H1 (cell line): ENCODE measurements at regions not wholly inside any gene's neighbourhood (a gene's known extent, or its start where the extent isn't known, plus 50 kb on each side); places are given as distances from the start of the nearest gene placed in this dataset.

Experiments used
- CTCF ChIA-PET: fragments of 300-600 bp; sonication (Branson Sonifier 250); formaldehyde crosslinking; loops from one replicate; lab custom pipeline; 2021; ENCODE audit not compliant: partially characterized antibody; lab: Charles Lee
- POLR2A ChIA-PET: fragments of 300-600 bp; sonication (Branson Sonifier 250); formaldehyde crosslinking; loops from one replicate; lab custom pipeline; 2021; ENCODE audit warnings: inconsistent platforms; ENCODE audit not compliant: partially characterized antibody; lab: Charles Lee
- DNase-seq, 2 experiments: peaks; one replicate each; pipeline versions ENCODE4 v3.0.0 to v3.0.0-alpha.2; 2010 to 2022; ENCODE audit warnings: low spot score in 2 of 2, low read depth in 1 of 2, mixed read lengths in 1 of 2
- FAIRE-seq: peaks from 2 replicates; lab custom pipeline; 2011; peaks lifted over from hg19 to GRCh38; lab: Jason Lieb, UNC
- H2AFZ ChIP-seq: 2 replicates; pipeline ENCODE4 v1.8.1; 2012; ENCODE audit warnings: low read length, inconsistent platforms
- H2AK5ac ChIP-seq: 2 replicates; pipeline ENCODE4 v1.6.1; 2013; ENCODE audit warnings: low read depth, low read length
- H2BK120ac ChIP-seq: replicated peaks from 2 replicates; pipeline ENCODE3; 2013; ENCODE audit warnings: low read depth, low read length, inconsistent platforms
- H2BK12ac ChIP-seq: 2 replicates; pipeline ENCODE4 v1.6.1; 2013; ENCODE audit warnings: low read depth, low read length
- H2BK15ac ChIP-seq: 2 replicates; pipeline ENCODE4 v1.6.1; 2013; ENCODE audit warnings: low read length
- H2BK20ac ChIP-seq: 2 replicates; pipeline ENCODE4 v1.6.1; 2013; ENCODE audit warnings: low read length
- H2BK5ac ChIP-seq: 2 replicates; pipeline ENCODE4 v1.6.1; 2013; ENCODE audit warnings: low read depth, low read length
- H3K14ac ChIP-seq: 2 replicates; pipeline ENCODE4 v1.6.1; 2013; ENCODE audit warnings: inconsistent platforms; ENCODE audit not compliant: insufficient read length
- H3K18ac ChIP-seq: 2 replicates; pipeline ENCODE4 v1.6.1; 2013; ENCODE audit warnings: low read length; ENCODE audit errors: extremely low read depth
- H3K23ac ChIP-seq: 2 replicates; pipeline ENCODE4 v1.6.1; 2013; ENCODE audit warnings: inconsistent platforms; ENCODE audit not compliant: insufficient read length
- H3K23me2 ChIP-seq: 2 replicates; pipeline ENCODE4 v1.6.1; 2013; ENCODE audit warnings: low read depth, low read length
- H3K27ac ChIP-seq: 2 replicates; pipeline ENCODE4 v1.6.1; 2011; ENCODE audit warnings: low read depth, low read length, inconsistent platforms
- H3K27me3 ChIP-seq, 4 experiments: replicated peaks in 1 of 4; 1 replicate in 1 of 4; 2 replicates in 3 of 4; pipeline versions ENCODE4 v1.6.1 to v1.8.1; 2011 to 2013; ENCODE audit warnings: low read length in 3 of 4, mild to moderate bottlenecking in 3 of 4, inconsistent platforms in 2 of 4, mixed read lengths in 2 of 4, moderate library complexity in 1 of 4; ENCODE audit not compliant: control insufficient read depth in 3 of 4, insufficient read depth in 3 of 4; ENCODE audit errors: extremely low read depth in 1 of 4
- H3K36me3 ChIP-seq, 4 experiments: 2 replicates each; pipeline versions ENCODE4 v1.6.1 to v1.8.1; 2011 to 2013; ENCODE audit warnings: mild to moderate bottlenecking in 4 of 4, low read length in 3 of 4, moderate library complexity in 2 of 4, control low read depth in 1 of 4, inconsistent platforms in 1 of 4; ENCODE audit not compliant: insufficient read depth in 4 of 4, control insufficient read depth in 2 of 4
- H3K4ac ChIP-seq: replicated peaks from 2 replicates; pipeline ENCODE3; 2013; ENCODE audit warnings: low read length, low read depth, mixed read lengths, inconsistent platforms; ENCODE audit not compliant: insufficient read length
- H3K4me1 ChIP-seq, 4 experiments: replicated peaks in 1 of 4; 1 replicate in 1 of 4; 2 replicates in 3 of 4; pipeline versions ENCODE4 v1.6.1 to v1.8.1; 2011 to 2013; ENCODE audit warnings: low read length in 3 of 4, inconsistent platforms in 2 of 4, mixed read lengths in 1 of 4; ENCODE audit not compliant: insufficient read depth in 4 of 4, control insufficient read depth in 3 of 4
- H3K4me2 ChIP-seq, 2 experiments: 2 replicates each; pipeline versions ENCODE4 v1.6.1 to v1.8.1; 2011 to 2013; ENCODE audit warnings: low read depth in 2 of 2, low read length in 2 of 2, control low read depth in 1 of 2, inconsistent platforms in 1 of 2, mild to moderate bottlenecking in 1 of 2; ENCODE audit not compliant: insufficient read depth in 1 of 2
- H3K4me3 ChIP-seq, 4 experiments: fragments of 200-600, 300-600 bp in 1 of 4; sonication (generic), shearing (Covaris generic), sonication (Bioruptor Twin) in 1 of 4; 2 replicates each; pipeline versions ENCODE4 v1.5.1 to v1.8.1; 2011 to 2016; ENCODE audit warnings: low read length in 4 of 4, low read depth in 3 of 4, control low read depth in 2 of 4, inconsistent platforms in 2 of 4, mild to moderate bottlenecking in 2 of 4, mixed read lengths in 1 of 4, moderate library complexity in 1 of 4; ENCODE audit not compliant: insufficient read depth in 2 of 4; ENCODE audit errors: extremely low read depth in 1 of 4
- H3K56ac ChIP-seq: replicated peaks from 2 replicates; pipeline ENCODE3; 2013; ENCODE audit warnings: low read depth, mild to moderate bottlenecking, mixed read lengths, low read length, inconsistent platforms; ENCODE audit not compliant: insufficient read length
- H3K79me1 ChIP-seq: 2 replicates; pipeline ENCODE4 v1.6.1; 2013; ENCODE audit warnings: low read depth, low read length, control low read depth
- H3K79me2 ChIP-seq, 2 experiments: 2 replicates each; pipeline versions ENCODE4 v1.6.1 to v1.8.1; 2012 to 2013; ENCODE audit warnings: low read length in 2 of 2, mild to moderate bottlenecking in 2 of 2, inconsistent platforms in 1 of 2; ENCODE audit not compliant: insufficient read depth in 2 of 2, control insufficient read depth in 1 of 2
- H3K9ac ChIP-seq, 4 experiments: replicated peaks in 1 of 4; 1 replicate in 1 of 4; 2 replicates in 3 of 4; pipeline versions ENCODE4 v1.6.1 to v1.8.1; 2011 to 2013; ENCODE audit warnings: low read depth in 3 of 4, low read length in 3 of 4, control low read depth in 2 of 4, mild to moderate bottlenecking in 2 of 4, moderate library complexity in 2 of 4, inconsistent platforms in 1 of 4; ENCODE audit errors: extremely low read depth in 1 of 4
- H3K9me3 ChIP-seq, 2 experiments: 2 replicates each; pipeline versions ENCODE4 v1.6.1 to v1.8.1; 2012 to 2013; ENCODE audit warnings: mild to moderate bottlenecking in 2 of 2, moderate library complexity in 2 of 2, control low read depth in 1 of 2, inconsistent platforms in 1 of 2, low read depth in 1 of 2, low read length in 1 of 2, mixed read lengths in 1 of 2; ENCODE audit not compliant: insufficient read depth in 2 of 2
- H4K20me1 ChIP-seq, 2 experiments: replicated peaks in 1 of 2; 2 replicates each; pipeline versions ENCODE3 to v1.8.1; 2011 to 2013; ENCODE audit warnings: inconsistent platforms in 2 of 2, low read length in 2 of 2, mild to moderate bottlenecking in 1 of 2; ENCODE audit not compliant: insufficient read depth in 2 of 2, control insufficient read depth in 1 of 2
- H4K5ac ChIP-seq: 2 replicates; pipeline ENCODE4 v1.6.1; 2013; ENCODE audit warnings: low read length, low read depth, mixed read lengths, inconsistent platforms; ENCODE audit not compliant: insufficient read length
- H4K8ac ChIP-seq: 2 replicates; pipeline ENCODE4 v1.8.0; 2013; ENCODE audit warnings: mild to moderate bottlenecking, moderate library complexity, low read length, inconsistent platforms; ENCODE audit not compliant: insufficient read depth; ENCODE audit errors: extremely low read depth
- H4K91ac ChIP-seq: replicated peaks from 2 replicates; pipeline ENCODE3; 2013; ENCODE audit warnings: low read length, mixed read lengths, inconsistent platforms; ENCODE audit not compliant: insufficient read length
- ATF2 ChIP-seq: IDR thresholded peaks from 2 replicates; pipeline ENCODE4 v1.6.1; 2012; ENCODE audit warnings: low read length, inconsistent platforms
- BCL11A ChIP-seq, 2 experiments: IDR thresholded peaks; one replicate each; pipeline ENCODE4 v1.6.1; 2011; ENCODE audit warnings: low read depth in 2 of 2, low read length in 2 of 2, mild to moderate bottlenecking in 2 of 2
- BRCA1 ChIP-seq: IDR thresholded peaks from 2 replicates; pipeline ENCODE4 v1.6.1; 2012; ENCODE audit warnings: low read depth, low read length, improper control_type of control experiment
- E2F6 ChIP-seq: IDR thresholded peaks from 2 replicates; pipeline ENCODE4 v1.6.1; 2012; ENCODE audit warnings: inconsistent platforms
- FOSL1 ChIP-seq: IDR thresholded peaks from 2 replicates; pipeline ENCODE4 v1.6.1; 2011; ENCODE audit warnings: mild to moderate bottlenecking, low read depth, low read length, moderate library complexity; ENCODE audit not compliant: insufficient read depth
- GTF2F1 ChIP-seq: IDR thresholded peaks from 2 replicates; pipeline ENCODE4 v1.6.1; 2012; ENCODE audit warnings: low read depth, low read length, improper control_type of control experiment, borderline replicate concordance
- PHF8 ChIP-seq: fragments of 200-600 bp; sonication (generic); conservative IDR thresholded peaks from 2 replicates; pipeline ENCODE4 v1.7.1; 2012; ENCODE audit warnings: low read depth, mild to moderate bottlenecking, inconsistent platforms, low read length, moderate library complexity
- POU5F1 ChIP-seq: IDR thresholded peaks from 2 replicates; pipeline ENCODE4 v1.6.1; 2011; ENCODE audit warnings: low read depth, mild to moderate bottlenecking, low read length, moderate library complexity
- SIX5 ChIP-seq: IDR thresholded peaks from 2 replicates; pipeline ENCODE4 v1.6.1; 2011; ENCODE audit warnings: mild to moderate bottlenecking, low read depth, low read length
- SUZ12 ChIP-seq: fragments of 200-600 bp; sonication (generic); IDR thresholded peaks from 2 replicates; pipeline ENCODE4 v1.6.1; 2012; ENCODE audit warnings: mild to moderate bottlenecking, inconsistent platforms, low read length, moderate library complexity, mixed read lengths
- USF2 ChIP-seq: IDR thresholded peaks from 2 replicates; pipeline ENCODE4 v1.6.1; 2011; ENCODE audit warnings: low read length, improper control_type of control experiment
- ZNF274 ChIP-seq: IDR thresholded peaks from 2 replicates; pipeline ENCODE4 v1.7.0; 2012; ENCODE audit warnings: low read length, borderline replicate concordance; ENCODE audit errors: extremely low read depth
- WGBS, 2 experiments: shearing (Covaris generic) in 1 of 2; methylation state at CpG; one replicate each; pipeline versions ENCODE4 v1.1.6 to v1.1.7; 2013 to 2015; ENCODE audit warnings: low lambda C conversion rate in 2 of 2, mixed read lengths in 2 of 2, inconsistent platforms in 1 of 2, low coverage in 1 of 2, missing lambda C conversion rate in 1 of 2; ENCODE audit not compliant: insufficient replicate concordance in 2 of 2, insufficient coverage in 1 of 2, insufficient read length in 1 of 2; ENCODE audit errors: extremely low coverage in 1 of 2, missing lambda C conversion rate in 1 of 2; 5-methylcytosine and 5-hydroxymethylcytosine counted together

GRCh38 chr21:16418642-16419041, 688.9 kb downstream of the USP25 start:
- no peak overlapping the region for H3K4ac ChIP-seq
- 0 out of 2 replicates have a peak overlapping the region, but pooled peaks have one; percentile 47 for H2AFZ ChIP-seq
- H3K4me2 ChIP-seq, result no peak overlapping the region
- no peaks in the 10 kb centered on the region for H3K79me2 ChIP-seq
- peak; percentile 7 for FAIRE-seq
- H3K23ac ChIP-seq, result no peak overlapping the region
- no peak overlapping the region for H2AK5ac ChIP-seq
- no peak overlapping the region for H4K5ac ChIP-seq
- no peak overlapping the region for H3K14ac ChIP-seq
- H3K4me3 ChIP-seq, result no peak overlapping the region
- no peak overlapping the region for H2BK12ac ChIP-seq
- 95% methylated on average over 5 of the region's 5 CpGs; no CpG with 5 or more reads in 1 of the 2 experiments for WGBS, 2 experiments
- no peaks in the 10 kb centered on the region for H3K36me3 ChIP-seq
- no peaks in the 10 kb centered on the region for H3K27me3 ChIP-seq
- H3K9ac ChIP-seq, result no peak overlapping the region
- CTCF ChIA-PET, result no interaction called here
- POLR2A ChIA-PET, result no interaction called here
- no peaks in the 10 kb centered on the region for H4K20me1 ChIP-seq
- no peak overlapping the region for H2BK5ac ChIP-seq
- no peaks in the 10 kb centered on the region for H3K23me2 ChIP-seq
- H3K27ac ChIP-seq, result no peak overlapping the region
- no peak overlapping the region for H4K8ac ChIP-seq
- H2BK20ac ChIP-seq, result no peak overlapping the region
- DNase-seq, result no peak
- H3K9me3 ChIP-seq, result no peaks in the 10 kb centered on the region
- H3K4me1 ChIP-seq, result no peaks in the 10 kb centered on the region
- no peak overlapping the region for H3K18ac ChIP-seq
- H4K91ac ChIP-seq, result no peak overlapping the region
- H2BK15ac ChIP-seq, result no peak overlapping the region
- no peaks in the 10 kb centered on the region for H3K79me1 ChIP-seq
- no peak overlapping the region for H2BK120ac ChIP-seq
- no peak overlapping the region for H3K56ac ChIP-seq
- TF ChIP-seq GTF2F1, result no peak
- TF ChIP-seq PHF8, result no peak
- no peak for TF ChIP-seq FOSL1
- TF ChIP-seq BCL11A (IDR thresholded peaks at IDR 0.05; ENCODE audit: low read depth in 2 of 2, low read length in 2 of 2), result no peak
- no peak for TF ChIP-seq BRCA1
- TF ChIP-seq SIX5, result no peak
- no peak for TF ChIP-seq E2F6
- TF ChIP-seq ZNF274, result no peak
- no peak for TF ChIP-seq ATF2
- no peak for TF ChIP-seq POU5F1
- no peak for TF ChIP-seq SUZ12
- TF ChIP-seq USF2, result no peak
